Peyer's patch (tissue), 4 donors: ENCODE measurements at regions not wholly inside any gene's neighbourhood (a gene's known extent, or its start where the extent isn't known, plus 50 kb on each side); places are given as distances from the start of the nearest gene placed in this dataset.

Experiments used
- CTCF ChIP-seq, 6 experiments: fragments of 450-650 bp in 4 of 6; fragments of 200-600 bp in 2 of 6; sonication (generic) in 1 of 6; IDR thresholded peaks; one replicate each; pipeline ENCODE4 v1.5.1; 2017 to 2019; ENCODE audit warnings: antibody characterized with exemption in 6 of 6, mild to moderate bottlenecking in 3 of 6, moderate library complexity in 1 of 6
- POLR2A ChIP-seq, 2 donors: fragments of 450-650 bp; IDR thresholded peaks; one replicate each; pipeline ENCODE4 v1.5.1; 2017; ENCODE audit warnings: antibody characterized with exemption in 2 of 2, mild to moderate bottlenecking in 2 of 2, moderate library complexity in 2 of 2

GRCh38 chr2:142325870-142326269 is 195.1 kb upstream of the LRP1B start:
- TF ChIP-seq CTCF (IDR thresholded peaks at IDR 0.05): no peak
- no peak for TF ChIP-seq POLR2A (IDR thresholded peaks at IDR 0.05)
